NCI-H1694 treated with DMSO at 0.1 percent for 48 hours (cell line): ENCODE measurements at regions not wholly inside any gene's neighbourhood (a gene's known extent, or its start where the extent isn't known, plus 50 kb on each side); places are given as distances from the start of the nearest gene placed in this dataset.
"Not testable (repeated sequence)": the region's sequence is repeated elsewhere in the genome, so short reads cannot be mapped to it uniquely, and the experiment has no call there.

Source experiments
- DNase-seq: peaks from one replicate; lab custom pipeline; 2025; lab: John Stamatoyannopoulos, UW

GRCh38 chr15:95690631-95691340 lies 639.7 kb upstream of the NR2F2 start:
- DNase-seq: no peak

- no peak for DNase-seq
Observed at GRCh38 chr15:95693917-95694316, 636.6 kb upstream of the NR2F2 start.

- no peak for DNase-seq
Observed at GRCh38 chr15:95698230-95698629, 632.3 kb upstream of the NR2F2 start.

GRCh38 chr15:95698951-95699350 lies 631.5 kb upstream of the NR2F2 start:
- DNase-seq: no peak

GRCh38 chr15:95699578-95699977 lies 630.9 kb upstream of the NR2F2 start:
- DNase-seq: no peak

- DNase-seq: not testable (repeated sequence)
Observed at GRCh38 chr15:95700692-95701091, 629.8 kb upstream of the NR2F2 start.

GRCh38 chr15:95701410-95701809 lies 629.1 kb upstream of the NR2F2 start:
- no peak for DNase-seq

GRCh38 chr15:95709959-95710695 lies 620.4 kb upstream of the NR2F2 start:
- no peak for DNase-seq

- no peak for DNase-seq
Observed at GRCh38 chr15:95712785-95713184, 617.7 kb upstream of the NR2F2 start.

GRCh38 chr15:95713324-95713723 lies 617.2 kb upstream of the NR2F2 start:
- DNase-seq: no peak

- no peak for DNase-seq
Observed at GRCh38 chr15:95715116-95715903, 615.2 kb upstream of the NR2F2 start.

- no peak for DNase-seq
Observed at GRCh38 chr15:95715906-95716656, 614.4 kb upstream of the NR2F2 start.

GRCh38 chr15:95716708-95717107 lies 613.8 kb upstream of the NR2F2 start:
- no peak for DNase-seq

- DNase-seq: no peak
Observed at GRCh38 chr15:95718441-95718840, 612.1 kb upstream of the NR2F2 start.

- no peak for DNase-seq
Observed at GRCh38 chr15:95724908-95725633, 605.4 kb upstream of the NR2F2 start.

GRCh38 chr15:95726891-95727290 lies 603.6 kb upstream of the NR2F2 start:
- no peak for DNase-seq

GRCh38 chr15:95733931-95734330 lies 596.6 kb upstream of the NR2F2 start:
- DNase-seq: no peak

- no peak for DNase-seq
Observed at GRCh38 chr15:95734422-95735316, 595.8 kb upstream of the NR2F2 start.

- no peak for DNase-seq
Observed at GRCh38 chr15:95737060-95737459, 593.4 kb upstream of the NR2F2 start.

GRCh38 chr15:95739131-95739530 lies 591.4 kb upstream of the NR2F2 start:
- DNase-seq: no peak
